ENCODE measurements at regions not wholly inside any gene's neighbourhood (a gene's known extent, or its start where the extent isn't known, plus 50 kb on each side); places are given as distances from the start of the nearest gene placed in this dataset.

- TF ChIP-seq, protein P1, sequence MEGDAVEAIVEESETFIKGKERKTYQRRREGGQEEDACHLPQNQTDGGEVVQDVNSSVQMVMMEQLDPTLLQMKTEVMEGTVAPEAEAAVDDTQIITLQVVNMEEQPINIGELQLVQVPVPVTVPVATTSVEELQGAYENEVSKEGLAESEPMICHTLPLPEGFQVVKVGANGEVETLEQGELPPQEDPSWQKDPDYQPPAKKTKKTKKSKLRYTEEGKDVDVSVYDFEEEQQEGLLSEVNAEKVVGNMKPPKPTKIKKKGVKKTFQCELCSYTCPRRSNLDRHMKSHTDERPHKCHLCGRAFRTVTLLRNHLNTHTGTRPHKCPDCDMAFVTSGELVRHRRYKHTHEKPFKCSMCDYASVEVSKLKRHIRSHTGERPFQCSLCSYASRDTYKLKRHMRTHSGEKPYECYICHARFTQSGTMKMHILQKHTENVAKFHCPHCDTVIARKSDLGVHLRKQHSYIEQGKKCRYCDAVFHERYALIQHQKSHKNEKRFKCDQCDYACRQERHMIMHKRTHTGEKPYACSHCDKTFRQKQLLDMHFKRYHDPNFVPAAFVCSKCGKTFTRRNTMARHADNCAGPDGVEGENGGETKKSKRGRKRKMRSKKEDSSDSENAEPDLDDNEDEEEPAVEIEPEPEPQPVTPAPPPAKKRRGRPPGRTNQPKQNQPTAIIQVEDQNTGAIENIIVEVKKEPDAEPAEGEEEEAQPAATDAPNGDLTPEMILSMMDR (IDR thresholded peaks at IDR 0.05), result peak in 1 of 4 donors; percentile 14
- H3K4me1 ChIP-seq, result no peaks in the 10 kb centered on the region
- no peak overlapping the region for H3K4me3 ChIP-seq
- intact Hi-C loops (cut with DNase I), result no loop called here
- peak in 3 of 6 donors; percentile 20 to 27 (median 24) for DNase-seq
- no peak overlapping the region for H3K27ac ChIP-seq
- WGBS, 2 donors, result 5 to 8% methylated on average over 2 of the region's 2 CpGs
- no peaks in the 10 kb centered on the region for H3K36me3 ChIP-seq
- no peaks in the 10 kb centered on the region for H3K9me3 ChIP-seq
- ATAC-seq, result peak in 3 of 4 donors; percentile 53 to 72 (median 60)
- no peak for FAIRE-seq
- H3K27me3 ChIP-seq, result peaks cover 0 to 5% (median 0%) of the 10 kb centered on the region in 4 donors
Observed at GRCh38 chr12:107990325-107990724, 138.8 kb upstream of the WSCD2 start.

GRCh38 chr12:107992029-107992428, 137.1 kb upstream of the WSCD2 start:
- peaks cover 0 to 10% (median 0%) of the 10 kb centered on the region in 4 donors for H3K27me3 ChIP-seq
- ATAC-seq (no peak), FAIRE-seq (no peak), DNase-seq (no peak)
- no peak overlapping the region for H3K4me3 ChIP-seq
- H3K36me3 ChIP-seq, result no peaks in the 10 kb centered on the region
- no peaks in the 10 kb centered on the region for H3K4me1 ChIP-seq
- 34 to 41% methylated on average over 2 of the region's 2 CpGs for WGBS, 2 donors
- no peak overlapping the region for H3K27ac ChIP-seq
- no peaks in the 10 kb centered on the region for H3K9me3 ChIP-seq
- TF ChIP-seq, protein P1 (IDR thresholded peaks at IDR 0.05), result no peak
- intact Hi-C loops (cut with DNase I), result no loop called here

GRCh38 chr12:107992870-107993451, 136.1 kb upstream of the WSCD2 start:
- intact Hi-C loops (cut with DNase I), result no loop called here
- Histone ChIP-seq H3K4me1 (no peaks in the 10 kb centered on the region), H3K4me3 (no peak overlapping the region), H3K36me3 (no peaks in the 10 kb centered on the region), H3K27ac (no peak overlapping the region), H3K9me3 (no peaks in the 10 kb centered on the region), H3K27me3 (peaks cover 0 to 10% (median 0%) of the 10 kb centered on the region in 4 donors)
- ATAC-seq, result peak in 3 of 4 donors; percentile 73 to 74 (median 74)
- no peak for DNase-seq
- WGBS, 2 donors, result 34 to 38% methylated on average over 4 of the region's 4 CpGs
- TF ChIP-seq, protein P1 (IDR thresholded peaks at IDR 0.05), result peak in 3 of 4 donors; percentile 20 to 23 (median 21)
- FAIRE-seq, result no peak

DNA sequence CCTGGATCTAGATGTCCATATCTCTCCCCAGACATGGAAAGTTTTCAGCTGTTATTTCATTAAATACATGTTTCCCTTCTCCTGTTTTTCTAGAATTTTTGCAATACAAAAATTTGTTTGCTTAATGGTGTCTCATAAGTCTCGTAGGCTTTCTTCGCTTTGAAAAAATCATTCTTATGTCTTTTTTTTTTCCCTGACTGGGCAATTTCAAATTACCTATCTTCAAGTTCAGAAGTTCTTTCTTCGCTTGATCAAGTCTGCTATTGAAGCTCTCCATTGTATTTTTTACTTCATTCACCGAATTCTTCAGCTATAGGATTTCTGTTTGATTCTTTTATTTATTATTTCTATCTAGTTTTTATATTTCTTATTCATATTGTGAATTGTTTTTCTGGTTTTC, 130.2 kb upstream of the WSCD2 start:
- no peaks in the 10 kb centered on the region for H3K36me3 ChIP-seq
- no peak for DNase-seq
- TF ChIP-seq, protein P1 (IDR thresholded peaks at IDR 0.05), result no peak
- H3K27ac ChIP-seq, result no peak overlapping the region
- no peak for FAIRE-seq
- no peak overlapping the region for H3K4me3 ChIP-seq
- WGBS, 2 donors, result 67 to 80% methylated on average over 4 of the region's 4 CpGs
- H3K9me3 ChIP-seq, result no peaks in the 10 kb centered on the region
- intact Hi-C loops (cut with DNase I), result no loop called here
- peaks cover 0 to 10% (median 0%) of the 10 kb centered on the region in 4 donors for H3K27me3 ChIP-seq
- H3K4me1 ChIP-seq, result no peaks in the 10 kb centered on the region
- no peak for ATAC-seq

DNA sequence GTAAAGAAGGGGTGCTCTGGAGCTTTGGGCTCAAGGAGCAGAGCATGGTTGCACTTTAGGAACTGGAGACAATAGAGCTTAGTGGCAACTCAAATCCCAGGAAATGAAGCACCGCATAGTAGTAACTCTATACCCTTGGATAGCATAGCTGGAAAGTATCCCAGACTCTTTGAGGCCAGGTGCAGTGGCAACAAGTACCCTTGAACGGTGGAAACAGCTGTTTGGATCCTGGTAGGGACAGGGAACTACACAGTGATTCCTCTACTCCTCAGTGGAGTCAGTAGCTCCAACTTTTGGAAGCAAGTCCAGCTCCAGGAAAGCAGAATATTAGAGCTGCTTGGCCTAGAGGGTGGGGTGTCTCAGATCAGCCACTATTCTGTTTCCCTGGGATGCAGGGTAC, 129.0 kb upstream of the WSCD2 start:
- Histone ChIP-seq H3K36me3 (no peaks in the 10 kb centered on the region), H3K9me3 (no peaks in the 10 kb centered on the region), H3K27ac (no peak overlapping the region), H3K4me1 (no peaks in the 10 kb centered on the region), H3K4me3 (no peak overlapping the region), H3K27me3 (peaks cover 0 to 10% (median 0%) of the 10 kb centered on the region in 4 donors)
- DNase-seq (no peak), FAIRE-seq (no peak), ATAC-seq (no peak)
- WGBS, 2 donors, result 52 to 53% methylated on average over 2 of the region's 2 CpGs
- intact Hi-C loops (cut with DNase I), result no loop called here
- TF ChIP-seq, protein P1 (IDR thresholded peaks at IDR 0.05), result no peak
